ENCODE measurements at regions not wholly inside any gene's neighbourhood (a gene's known extent, or its start where the extent isn't known, plus 50 kb on each side); places are given as distances from the start of the nearest gene placed in this dataset.

- 80% methylated on average over 1 of the region's 3 CpGs for WGBS (ENCODE audit: insufficient coverage)
Observed at GRCh38 chrX:98379134-98379533, 1495.4 kb downstream of the RPA4 start.

GRCh38 chrX:98380106-98380505, 1496.4 kb downstream of the RPA4 start:
- no peak overlapping the region for H3K4me3 ChIP-seq (ENCODE audit: low read length)
- peaks cover 26% of the 10 kb centered on the region for H3K9me3 ChIP-seq (replicated peaks; ENCODE audit: control insufficient read depth, low read depth, low read length)
- no peaks in the 10 kb centered on the region for H3K36me3 ChIP-seq (ENCODE audit: control insufficient read depth, insufficient read depth, low read length)
- DNase-seq: no peak
- no peaks in the 10 kb centered on the region for H3K4me1 ChIP-seq (ENCODE audit: control insufficient read depth, insufficient read depth, low read length)
- no CpG with 5 or more reads among the region's 11 CpGs for WGBS (ENCODE audit: insufficient coverage)
- H3K27me3 ChIP-seq (ENCODE audit: control insufficient read depth, insufficient read depth, low read length): peaks cover 2% of the 10 kb centered on the region
- no peak overlapping the region for H3K27ac ChIP-seq (ENCODE audit: low read length)

More at GRCh38 chrX:98379134-98379533, 1495.4 kb downstream of the RPA4 start:
- no peaks in the 10 kb centered on the region for H3K36me3 ChIP-seq (ENCODE audit: control insufficient read depth, insufficient read depth, low read length)
- no peak for DNase-seq
- H3K9me3 ChIP-seq (replicated peaks; ENCODE audit: control insufficient read depth, low read depth, low read length): peaks cover 26% of the 10 kb centered on the region
- H3K27me3 ChIP-seq (ENCODE audit: control insufficient read depth, insufficient read depth, low read length): peaks cover 2% of the 10 kb centered on the region
- no peak overlapping the region for H3K4me3 ChIP-seq (ENCODE audit: low read length)
- no peaks in the 10 kb centered on the region for H3K4me1 ChIP-seq (ENCODE audit: control insufficient read depth, insufficient read depth, low read length)
- H3K27ac ChIP-seq (ENCODE audit: low read length): no peak overlapping the region

- Histone ChIP-seq H3K4me3 (ENCODE audit: low read length) (no peak overlapping the region), H3K27me3 (ENCODE audit: control insufficient read depth, insufficient read depth, low read length) (peaks cover 2% of the 10 kb centered on the region), H3K27ac (ENCODE audit: low read length) (no peak overlapping the region), H3K4me1 (ENCODE audit: control insufficient read depth, insufficient read depth, low read length) (no peaks in the 10 kb centered on the region), H3K9me3 (replicated peaks; ENCODE audit: control insufficient read depth, low read depth, low read length) (peaks cover 26% of the 10 kb centered on the region), H3K36me3 (ENCODE audit: control insufficient read depth, insufficient read depth, low read length) (no peaks in the 10 kb centered on the region)
- WGBS (ENCODE audit: insufficient coverage): 74% methylated on average over 8 of the region's 10 CpGs
- DNase-seq: no peak
Observed at GRCh38 chrX:98380556-98380955, 1496.8 kb downstream of the RPA4 start.

- Histone ChIP-seq H3K27me3 (ENCODE audit: control insufficient read depth, insufficient read depth, low read length) (no peaks in the 10 kb centered on the region), H3K36me3 (ENCODE audit: control insufficient read depth, insufficient read depth, low read length) (no peaks in the 10 kb centered on the region), H3K9me3 (replicated peaks; ENCODE audit: control insufficient read depth, low read depth, low read length) (peaks cover 6% of the 10 kb centered on the region), H3K4me3 (ENCODE audit: low read length) (no peak overlapping the region), H3K4me1 (ENCODE audit: control insufficient read depth, insufficient read depth, low read length) (no peaks in the 10 kb centered on the region), H3K27ac (ENCODE audit: low read length) (no peak overlapping the region)
- WGBS (ENCODE audit: insufficient coverage): no CpG with 5 or more reads among the region's 1 CpG
- DNase-seq: no peak
Observed at GRCh38 chrX:98398542-98398941, 1514.8 kb downstream of the RPA4 start.

- H3K36me3 ChIP-seq (ENCODE audit: control insufficient read depth, insufficient read depth, low read length): no peaks in the 10 kb centered on the region
- peaks cover 1% of the 10 kb centered on the region for H3K9me3 ChIP-seq (replicated peaks; ENCODE audit: control insufficient read depth, low read depth, low read length)
- DNase-seq: no peak
- no CpG with 5 or more reads among the region's 1 CpG for WGBS (ENCODE audit: insufficient coverage)
- no peak overlapping the region for H3K27ac ChIP-seq (ENCODE audit: low read length)
- no peaks in the 10 kb centered on the region for H3K4me1 ChIP-seq (ENCODE audit: control insufficient read depth, insufficient read depth, low read length)
- H3K4me3 ChIP-seq (ENCODE audit: low read length): no peak overlapping the region
- no peaks in the 10 kb centered on the region for H3K27me3 ChIP-seq (ENCODE audit: control insufficient read depth, insufficient read depth, low read length)
Observed at GRCh38 chrX:98405376-98405775, 1521.7 kb downstream of the RPA4 start.

GRCh38 chrX:98407584-98407983, 1523.9 kb downstream of the RPA4 start:
- Histone ChIP-seq H3K36me3 (ENCODE audit: control insufficient read depth, insufficient read depth, low read length) (no peaks in the 10 kb centered on the region), H3K27ac (ENCODE audit: low read length) (no peak overlapping the region), H3K9me3 (replicated peaks; ENCODE audit: control insufficient read depth, low read depth, low read length) (no peaks in the 10 kb centered on the region), H3K4me3 (ENCODE audit: low read length) (no peak overlapping the region), H3K4me1 (ENCODE audit: control insufficient read depth, insufficient read depth, low read length) (no peaks in the 10 kb centered on the region), H3K27me3 (ENCODE audit: control insufficient read depth, insufficient read depth, low read length) (no peaks in the 10 kb centered on the region)
- WGBS (ENCODE audit: insufficient coverage): 80% methylated on average over 2 of the region's 4 CpGs
- no peak for DNase-seq

- Histone ChIP-seq H3K9me3 (replicated peaks; ENCODE audit: control insufficient read depth, low read depth, low read length) (no peaks in the 10 kb centered on the region), H3K4me1 (ENCODE audit: control insufficient read depth, insufficient read depth, low read length) (no peaks in the 10 kb centered on the region), H3K36me3 (ENCODE audit: control insufficient read depth, insufficient read depth, low read length) (no peaks in the 10 kb centered on the region), H3K4me3 (ENCODE audit: low read length) (no peak overlapping the region), H3K27ac (ENCODE audit: low read length) (no peak overlapping the region), H3K27me3 (ENCODE audit: control insufficient read depth, insufficient read depth, low read length) (no peaks in the 10 kb centered on the region)
- no peak for DNase-seq
- no CpG with 5 or more reads among the region's 2 CpGs for WGBS (ENCODE audit: insufficient coverage)
Observed at GRCh38 chrX:98409867-98410266, 1526.2 kb downstream of the RPA4 start.

- no peak for DNase-seq
- Histone ChIP-seq H3K36me3 (ENCODE audit: control insufficient read depth, insufficient read depth, low read length) (no peaks in the 10 kb centered on the region), H3K4me3 (ENCODE audit: low read length) (no peak overlapping the region), H3K4me1 (ENCODE audit: control insufficient read depth, insufficient read depth, low read length) (no peaks in the 10 kb centered on the region), H3K27me3 (ENCODE audit: control insufficient read depth, insufficient read depth, low read length) (no peaks in the 10 kb centered on the region), H3K27ac (ENCODE audit: low read length) (no peak overlapping the region), H3K9me3 (replicated peaks; ENCODE audit: control insufficient read depth, low read depth, low read length) (no peaks in the 10 kb centered on the region)
- no CpG with 5 or more reads among the region's 1 CpG for WGBS (ENCODE audit: insufficient coverage)
Observed at GRCh38 chrX:98412058-98412457, 1528.3 kb downstream of the RPA4 start.

GRCh38 chrX:98422536-98422935, 1538.8 kb downstream of the RPA4 start:
- DNase-seq: no peak
- no peaks in the 10 kb centered on the region for H3K9me3 ChIP-seq (replicated peaks; ENCODE audit: control insufficient read depth, low read depth, low read length)
- no peaks in the 10 kb centered on the region for H3K36me3 ChIP-seq (ENCODE audit: control insufficient read depth, insufficient read depth, low read length)
- H3K27me3 ChIP-seq (ENCODE audit: control insufficient read depth, insufficient read depth, low read length): no peaks in the 10 kb centered on the region
- H3K4me3 ChIP-seq (ENCODE audit: low read length): no peak overlapping the region
- no peaks in the 10 kb centered on the region for H3K4me1 ChIP-seq (ENCODE audit: control insufficient read depth, insufficient read depth, low read length)
- no peak overlapping the region for H3K27ac ChIP-seq (ENCODE audit: low read length)

GRCh38 chrX:98432413-98432812, 1548.7 kb downstream of the RPA4 start:
- Histone ChIP-seq H3K4me3 (ENCODE audit: low read length) (no peak overlapping the region), H3K27me3 (ENCODE audit: control insufficient read depth, insufficient read depth, low read length) (no peaks in the 10 kb centered on the region), H3K4me1 (ENCODE audit: control insufficient read depth, insufficient read depth, low read length) (no peaks in the 10 kb centered on the region), H3K27ac (ENCODE audit: low read length) (no peak overlapping the region), H3K9me3 (replicated peaks; ENCODE audit: control insufficient read depth, low read depth, low read length) (no peaks in the 10 kb centered on the region), H3K36me3 (ENCODE audit: control insufficient read depth, insufficient read depth, low read length) (no peaks in the 10 kb centered on the region)
- WGBS (ENCODE audit: insufficient coverage): no CpG with 5 or more reads among the region's 1 CpG
- no peak for DNase-seq

GRCh38 chrX:98448524-98448923, 1564.8 kb downstream of the RPA4 start:
- Histone ChIP-seq H3K4me1 (ENCODE audit: control insufficient read depth, insufficient read depth, low read length) (no peaks in the 10 kb centered on the region), H3K36me3 (ENCODE audit: control insufficient read depth, insufficient read depth, low read length) (no peaks in the 10 kb centered on the region), H3K9me3 (replicated peaks; ENCODE audit: control insufficient read depth, low read depth, low read length) (no peaks in the 10 kb centered on the region), H3K4me3 (ENCODE audit: low read length) (no peak overlapping the region), H3K27me3 (ENCODE audit: control insufficient read depth, insufficient read depth, low read length) (peaks cover 3% of the 10 kb centered on the region), H3K27ac (ENCODE audit: low read length) (no peak overlapping the region)
- 76% methylated on average over 3 of the region's 4 CpGs for WGBS (ENCODE audit: insufficient coverage)
- DNase-seq: no peak

Measured in muscle of leg (tissue), 3 donors.